NOMO-1 (cell line): ENCODE measurements at regions not wholly inside any gene's neighbourhood (a gene's known extent, or its start where the extent isn't known, plus 50 kb on each side); places are given as distances from the start of the nearest gene placed in this dataset.
"Not testable (repeated sequence)": the region's sequence is repeated elsewhere in the genome, so short reads cannot be mapped to it uniquely, and the experiment has no call there.

ENCODE experiments used
- DNase-seq, 2 experiments: peaks; one replicate each; lab custom pipeline; 2025; ENCODE audit not compliant: unreplicated experiment in 2 of 2; lab: John Stamatoyannopoulos, UW

DNA sequence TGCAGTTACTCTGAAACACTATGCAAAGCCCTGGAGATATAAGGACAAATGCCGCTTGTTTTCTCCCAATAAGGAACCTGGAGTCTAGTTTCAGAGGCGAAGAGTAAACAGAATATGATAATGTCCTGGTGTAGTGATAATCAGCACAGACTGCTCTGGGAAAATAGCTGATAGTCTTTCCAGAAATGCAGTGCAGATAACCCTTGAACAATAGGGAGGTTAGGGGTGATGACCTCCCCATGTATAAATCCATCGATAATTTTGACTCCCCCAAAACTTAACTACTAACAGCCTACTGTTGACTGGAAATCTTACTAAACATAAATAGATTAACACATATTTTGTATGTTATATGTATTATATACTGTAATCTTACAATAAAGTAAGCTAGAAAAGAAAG lies 1280.9 kb upstream of the TENM3 start:
- DNase-seq, result no peak

DNA sequence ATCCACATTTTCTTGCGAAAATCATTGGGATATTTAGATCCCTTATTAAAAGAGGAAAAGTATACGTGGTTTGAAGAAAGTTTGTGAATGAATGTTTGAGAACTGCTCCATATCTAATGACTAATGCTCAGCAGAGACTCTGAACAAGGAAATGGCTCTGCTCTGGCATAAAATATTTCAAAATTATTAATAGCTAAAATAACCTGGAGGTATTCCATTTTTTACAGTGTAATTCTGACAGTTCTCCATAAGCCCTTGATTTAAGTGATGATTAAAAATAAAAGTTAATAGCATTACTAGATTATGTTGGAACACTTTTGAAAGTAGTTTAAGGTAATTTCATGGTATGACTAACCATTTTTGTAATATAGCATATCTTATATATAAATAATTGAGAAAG lies 1276.9 kb upstream of the TENM3 start:
- DNase-seq, result no peak

DNA sequence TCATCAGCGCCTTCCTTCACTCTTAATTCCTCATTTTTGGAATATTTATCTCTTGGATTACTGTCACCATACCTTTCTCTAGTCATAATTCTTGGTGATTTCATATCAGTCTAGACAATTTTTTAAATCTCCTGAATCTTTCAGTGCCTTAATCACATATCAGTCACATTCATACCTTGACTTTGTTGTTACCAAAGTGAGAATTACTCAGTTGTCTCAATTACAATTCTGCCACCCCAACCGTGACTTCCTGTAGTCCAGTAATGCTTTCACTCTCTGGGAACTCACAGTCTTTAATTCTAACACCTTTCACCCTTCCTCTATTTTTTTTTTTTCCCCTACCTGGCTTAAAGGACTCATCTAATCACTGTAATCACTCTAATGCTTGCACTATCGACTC lies 1275.3 kb upstream of the TENM3 start:
- DNase-seq, result no peak

DNA sequence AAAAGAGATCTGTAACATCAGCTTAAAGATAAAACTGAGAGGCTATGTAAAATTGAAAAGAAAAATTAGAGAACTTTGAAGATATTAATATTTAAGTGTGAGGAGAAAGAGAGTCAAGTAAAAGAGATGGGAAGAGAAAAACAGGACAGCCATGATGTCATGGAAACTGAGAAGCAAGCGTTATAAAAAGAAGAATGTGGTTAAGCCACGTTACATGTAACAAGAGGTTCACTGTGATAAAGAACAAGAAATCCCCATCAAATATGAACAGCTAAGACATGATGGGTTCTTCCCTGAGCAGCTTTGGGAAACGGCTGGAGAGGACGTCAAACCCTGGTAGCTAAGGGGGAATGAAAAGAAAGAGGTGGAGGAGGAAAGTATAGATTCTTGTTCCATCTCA lies 1269.3 kb upstream of the TENM3 start:
- no peak for DNase-seq

DNA sequence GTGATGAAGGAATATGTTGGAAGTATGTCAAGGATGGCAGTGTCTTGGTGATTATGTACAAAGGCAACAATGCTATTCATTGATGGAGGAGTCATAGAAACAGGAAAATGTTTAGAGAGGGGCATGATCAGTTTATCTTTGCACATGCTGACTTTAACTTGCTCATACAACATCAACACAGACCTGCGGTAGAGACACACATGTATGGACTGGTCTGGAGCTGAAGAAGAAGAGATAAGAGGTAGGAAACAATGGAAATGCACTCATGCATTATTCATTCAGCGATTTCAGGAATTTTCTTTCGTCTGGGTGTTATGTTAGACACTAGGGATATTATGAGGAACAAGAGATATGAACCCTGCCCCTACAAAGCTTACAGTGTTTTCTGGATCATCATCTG lies 1252.3 kb upstream of the TENM3 start:
- no peak for DNase-seq

DNA sequence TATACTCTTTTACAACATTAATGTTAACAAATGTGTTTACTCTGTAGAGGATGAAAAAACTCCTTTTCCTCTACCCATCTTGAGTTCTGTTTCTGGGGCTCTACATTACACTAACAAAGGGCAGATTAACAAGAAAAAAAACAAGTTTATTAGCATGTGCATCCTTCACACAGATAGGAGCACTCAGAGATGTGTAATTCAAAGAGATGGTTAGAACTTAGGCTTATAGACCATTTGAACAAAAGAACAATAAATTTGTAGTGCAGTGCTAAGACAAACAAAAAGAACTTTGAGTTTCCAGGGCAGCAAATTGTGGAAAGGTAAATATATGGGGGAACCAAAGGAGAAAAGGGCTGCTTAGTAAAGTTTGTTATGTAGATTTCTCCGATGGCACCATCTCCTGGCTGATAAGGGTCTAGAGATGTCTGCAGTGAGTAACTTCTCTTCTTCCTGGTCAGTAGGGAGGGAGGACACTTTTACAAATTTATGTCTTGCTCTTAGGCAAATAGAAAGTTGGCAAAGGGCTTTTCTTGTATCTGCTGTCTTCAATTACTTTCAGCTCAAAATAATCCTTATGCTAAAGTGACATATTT lies 1249.9 kb upstream of the TENM3 start:
- DNase-seq, result no peak

DNA sequence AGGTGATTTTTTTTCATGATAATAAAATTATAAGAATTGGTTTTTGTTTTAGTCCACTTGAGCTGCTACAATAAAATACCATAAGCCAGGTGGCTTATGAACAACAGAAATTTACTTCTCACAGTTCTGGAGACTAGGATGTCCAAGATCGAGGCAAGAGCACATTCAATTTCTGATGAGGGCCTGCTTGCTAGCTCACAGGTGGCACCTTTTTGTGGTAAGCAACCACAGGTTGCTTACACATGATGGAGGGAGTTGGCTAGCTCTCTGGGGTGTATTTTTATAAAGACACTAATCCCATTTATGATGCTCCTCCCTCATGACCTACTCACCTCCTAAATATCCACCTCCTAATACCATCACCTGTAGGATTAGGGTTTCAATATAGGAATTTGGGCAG lies 1248.5 kb upstream of the TENM3 start:
- DNase-seq, result no peak

DNA sequence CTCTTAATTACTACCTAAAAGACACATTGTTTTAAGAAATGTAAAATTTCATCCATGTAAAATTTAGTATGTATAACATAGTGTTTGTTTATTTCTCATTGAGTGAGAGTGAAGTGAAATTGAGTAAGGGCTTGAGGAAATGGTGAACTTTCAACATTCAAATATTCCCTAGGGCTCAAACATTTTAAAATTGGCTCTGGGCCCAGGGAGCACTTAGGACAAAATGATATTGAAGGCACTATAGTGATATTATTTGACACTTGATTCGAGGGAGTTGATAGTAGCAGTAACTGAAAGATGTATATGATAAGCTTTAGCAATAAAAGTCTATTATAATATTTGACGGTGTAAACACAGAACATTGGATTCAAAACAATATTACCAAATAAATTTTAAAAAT lies 1244.0 kb upstream of the TENM3 start:
- DNase-seq, result no peak

DNA sequence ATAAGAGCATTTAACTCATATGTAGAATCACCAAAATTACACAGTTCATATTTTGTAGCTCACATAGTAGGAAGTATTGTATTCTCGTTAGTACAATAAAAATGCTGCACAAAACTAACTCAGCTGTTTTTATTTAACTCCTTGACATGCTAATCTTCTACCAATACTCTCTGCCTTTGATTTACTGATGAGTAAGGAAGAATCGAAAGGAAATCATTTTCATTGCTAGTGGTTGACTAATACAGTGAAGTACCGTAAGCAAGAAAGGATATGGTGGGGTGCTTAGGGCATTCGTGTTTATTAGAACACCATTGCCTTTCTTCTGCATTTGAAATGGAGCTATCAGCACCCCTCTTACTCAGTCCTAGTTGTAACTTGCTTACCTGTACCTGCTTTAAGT lies 1239.1 kb upstream of the TENM3 start:
- DNase-seq, result no peak

DNA sequence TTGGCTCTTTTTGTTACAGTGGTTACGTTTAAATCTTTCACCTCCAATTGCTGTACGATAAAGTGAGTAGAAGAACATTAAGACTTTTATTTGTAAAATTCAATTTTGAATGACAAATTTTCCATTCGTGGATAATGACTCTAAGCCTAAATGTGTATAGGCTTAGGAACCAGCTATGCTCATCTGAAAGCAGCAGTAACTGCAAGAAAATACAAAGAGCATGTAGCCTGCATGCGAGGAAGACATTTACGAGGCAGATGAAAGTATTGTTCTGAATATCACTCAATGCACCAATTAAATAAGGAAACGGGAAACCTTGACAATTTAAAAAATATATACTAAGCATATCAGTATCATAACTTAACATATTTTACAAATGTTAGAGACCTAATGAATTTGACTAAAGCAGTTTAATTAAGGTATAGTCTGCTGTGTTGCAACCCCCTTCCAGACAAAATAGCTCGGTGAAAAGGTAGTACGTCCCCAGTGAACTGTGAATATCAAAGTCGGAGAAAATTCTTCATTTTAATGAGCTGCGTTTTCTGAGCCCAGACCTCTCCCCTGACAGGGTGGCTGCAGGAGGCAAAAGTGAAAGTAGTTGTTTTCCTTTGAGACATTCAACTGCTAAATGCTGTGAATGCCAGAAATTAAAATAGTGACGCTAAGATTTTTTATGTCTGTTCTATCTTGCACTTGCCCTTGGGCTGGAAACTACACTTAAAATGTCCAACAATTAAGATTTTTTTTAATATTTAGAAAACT lies 1236.5 kb upstream of the TENM3 start:
- DNase-seq, result no peak

DNA sequence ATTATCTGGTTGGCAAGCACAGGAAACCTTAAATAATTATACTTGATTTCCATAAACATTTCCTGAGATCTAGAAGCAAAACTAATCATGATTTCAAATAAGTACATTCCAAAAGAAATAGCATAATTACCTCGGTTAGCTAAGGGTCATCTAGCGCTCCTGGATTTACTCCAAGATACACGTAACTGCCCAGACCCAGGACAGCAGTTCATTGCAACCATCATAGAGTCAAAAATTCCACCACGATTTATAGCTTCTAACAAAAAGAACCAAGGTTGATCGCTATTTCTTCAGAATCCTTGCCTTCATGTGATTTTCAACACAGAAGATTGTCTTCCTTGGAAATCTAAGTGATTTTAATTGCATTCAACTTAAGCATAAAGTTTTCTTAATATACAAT lies 1235.5 kb upstream of the TENM3 start:
- no peak for DNase-seq

DNA sequence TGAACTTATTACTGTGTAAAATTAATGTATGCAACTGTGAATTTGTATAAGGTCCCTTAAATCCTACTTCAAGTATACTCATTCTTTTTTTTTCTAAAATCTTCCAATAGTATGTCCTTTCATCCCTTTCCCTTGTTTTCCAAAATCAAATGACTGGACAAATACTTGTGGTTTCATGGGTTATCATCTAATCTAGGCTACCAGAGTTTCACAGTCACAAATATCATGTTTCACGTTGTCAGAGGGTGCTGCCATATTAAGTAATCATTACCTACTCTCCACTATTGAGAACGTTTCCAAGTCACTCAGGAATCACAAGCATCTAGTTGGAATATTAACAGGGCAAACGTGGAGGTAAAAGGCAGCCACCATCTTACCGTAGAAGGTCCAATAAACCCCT lies 1235.0 kb upstream of the TENM3 start:
- DNase-seq, result no peak

DNA sequence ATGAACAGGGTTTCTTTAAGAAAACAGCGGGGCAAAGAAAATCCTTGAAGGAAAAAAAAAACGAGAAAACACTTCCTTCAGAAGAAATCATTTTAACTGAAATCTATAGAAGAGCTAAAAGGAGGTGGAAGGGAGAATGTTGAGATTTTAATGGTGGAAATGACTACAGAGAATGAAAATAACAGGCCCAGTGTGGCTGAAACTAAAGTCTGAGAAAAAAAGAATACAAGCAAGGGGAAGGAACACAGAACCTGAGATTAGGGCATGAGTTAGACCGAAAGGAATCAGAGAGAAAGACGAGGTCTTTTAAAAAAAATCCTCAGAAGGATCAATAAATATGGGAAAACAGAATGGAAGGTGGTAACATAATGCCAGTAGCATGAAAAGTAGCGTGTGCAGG lies 1230.0 kb upstream of the TENM3 start:
- DNase-seq, result no peak

DNA sequence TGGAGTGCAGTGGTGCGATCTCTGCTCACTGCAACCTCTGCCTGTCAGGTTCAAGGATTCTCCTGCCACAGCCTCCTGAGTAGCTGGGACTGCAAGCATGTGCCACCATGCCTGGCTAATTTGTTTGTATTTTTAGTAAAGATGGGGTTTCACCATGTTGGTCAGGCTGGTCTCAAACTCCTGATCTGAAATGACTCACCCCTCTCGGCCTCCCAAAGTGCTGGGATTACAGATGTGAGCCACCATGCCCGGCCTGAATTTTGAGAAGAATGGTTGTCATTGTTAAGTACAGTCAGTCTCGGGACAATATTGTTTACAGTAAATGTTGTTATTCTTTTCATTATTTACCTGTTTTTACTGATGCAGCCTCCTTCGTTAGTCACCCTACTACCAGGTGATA lies 1226.2 kb upstream of the TENM3 start:
- DNase-seq, result no peak

DNA sequence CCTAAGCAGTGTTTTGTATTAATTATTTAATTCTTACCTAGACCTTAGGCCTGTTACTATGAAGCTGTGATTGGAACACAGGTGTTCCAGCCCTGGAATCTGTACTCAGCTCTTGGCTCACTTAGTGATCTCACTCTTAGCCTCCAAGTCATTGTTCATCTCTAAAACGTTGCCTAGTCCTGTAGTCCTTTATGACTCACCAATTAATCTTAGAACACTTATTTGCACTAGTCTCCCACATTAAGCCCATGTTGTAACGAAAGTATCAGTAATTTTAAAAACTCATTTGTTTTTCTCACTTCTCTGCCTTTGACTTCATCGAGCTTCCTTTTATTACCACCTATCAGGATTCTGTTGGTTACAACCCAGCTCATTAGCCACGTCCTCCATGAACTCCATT lies 1224.7 kb upstream of the TENM3 start:
- DNase-seq, result no peak

DNA sequence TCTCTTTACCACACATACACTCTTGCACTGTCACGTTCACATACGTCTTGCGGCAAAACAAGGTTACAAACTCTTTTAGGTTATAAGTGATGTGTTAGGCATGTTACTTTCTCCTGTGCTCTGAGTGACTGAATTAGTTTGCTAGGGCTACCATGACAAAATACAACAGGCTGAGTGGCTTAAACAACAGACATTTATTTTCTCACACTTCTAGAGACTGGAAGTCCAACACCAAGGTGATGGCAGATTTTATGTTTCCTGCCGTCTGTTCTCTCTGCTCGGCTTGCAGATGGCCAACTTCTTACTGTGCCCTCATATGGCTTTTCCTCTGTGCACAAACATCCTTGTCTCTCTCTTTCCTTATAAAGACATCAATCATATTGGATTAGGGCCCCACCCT lies 1224.3 kb upstream of the TENM3 start:
- no peak for DNase-seq

DNA sequence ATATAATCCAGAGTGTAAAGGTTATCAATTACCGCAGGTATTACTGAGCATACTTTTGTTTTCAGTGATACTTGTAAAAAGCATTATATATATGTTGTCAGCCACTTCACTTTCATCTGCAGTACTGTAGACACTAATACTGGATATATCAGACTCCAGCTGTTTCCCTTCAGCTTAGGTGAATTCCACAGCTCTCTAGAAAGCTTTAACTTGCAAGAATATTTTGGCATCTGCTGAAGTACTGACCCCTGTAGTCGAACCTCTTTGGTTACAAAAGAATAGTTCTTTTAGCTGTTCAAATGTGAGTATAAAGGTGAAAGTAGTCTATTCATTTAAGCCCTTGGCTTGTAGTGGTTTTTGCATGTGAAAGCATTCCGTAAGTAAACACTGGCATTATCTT lies 1222.7 kb upstream of the TENM3 start:
- DNase-seq, result no peak

DNA sequence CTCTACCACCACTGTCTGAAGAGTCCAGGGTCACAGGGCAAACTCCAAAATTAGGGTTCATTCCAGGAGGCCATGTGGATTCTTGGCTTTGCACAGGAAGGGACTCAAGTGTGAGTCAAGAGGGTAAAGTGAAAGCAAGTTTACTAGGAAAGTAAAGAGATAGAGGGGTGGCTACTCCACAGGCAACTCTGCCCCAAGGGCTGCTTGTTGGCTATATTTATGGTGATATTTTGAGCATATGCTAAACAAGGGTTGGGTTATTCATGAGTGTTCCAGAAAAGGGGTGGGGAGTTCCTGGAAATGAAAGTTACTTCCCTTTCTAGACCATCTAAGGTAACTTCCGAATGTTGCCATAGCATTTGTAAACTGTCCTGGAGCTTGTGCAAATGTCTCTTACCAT lies 1222.0 kb upstream of the TENM3 start:
- DNase-seq, result no peak

DNA sequence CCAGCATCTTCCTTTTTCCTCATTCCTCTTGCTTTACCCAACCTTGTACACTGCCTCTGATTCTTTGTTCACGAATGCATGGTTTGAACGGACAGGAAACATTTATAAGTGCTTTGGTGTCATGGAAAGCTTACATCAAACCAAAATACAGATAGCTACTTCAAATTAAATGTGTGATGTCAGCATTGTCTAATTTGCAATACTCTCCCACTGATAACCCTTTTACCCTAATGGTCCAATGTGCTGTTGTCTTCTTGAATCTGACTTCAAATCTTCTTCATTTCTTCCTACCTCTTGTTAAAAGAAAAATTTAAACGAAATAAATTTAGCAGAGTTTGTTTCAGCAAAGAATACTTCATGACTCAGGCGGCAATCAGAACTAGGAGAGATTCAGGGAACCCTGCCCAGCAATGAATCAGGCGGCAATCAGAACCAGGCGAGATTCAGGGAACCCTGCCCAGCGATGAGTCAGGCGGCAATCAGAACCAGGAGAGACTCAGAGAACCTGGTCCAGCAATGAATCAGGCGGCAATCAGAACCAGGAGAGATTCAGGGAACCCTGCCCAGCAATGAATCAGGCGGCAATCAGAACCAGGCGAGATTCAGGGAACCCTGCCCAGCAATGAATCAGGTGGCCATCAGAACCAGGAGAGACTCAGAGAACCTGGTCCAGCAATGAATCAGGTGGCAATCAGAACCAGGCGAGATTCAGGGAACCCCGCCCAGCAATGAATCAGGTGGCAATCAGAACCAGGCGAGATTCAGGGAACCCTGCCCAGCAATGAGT lies 1212.9 kb upstream of the TENM3 start:
- not testable (repeated sequence) for DNase-seq

DNA sequence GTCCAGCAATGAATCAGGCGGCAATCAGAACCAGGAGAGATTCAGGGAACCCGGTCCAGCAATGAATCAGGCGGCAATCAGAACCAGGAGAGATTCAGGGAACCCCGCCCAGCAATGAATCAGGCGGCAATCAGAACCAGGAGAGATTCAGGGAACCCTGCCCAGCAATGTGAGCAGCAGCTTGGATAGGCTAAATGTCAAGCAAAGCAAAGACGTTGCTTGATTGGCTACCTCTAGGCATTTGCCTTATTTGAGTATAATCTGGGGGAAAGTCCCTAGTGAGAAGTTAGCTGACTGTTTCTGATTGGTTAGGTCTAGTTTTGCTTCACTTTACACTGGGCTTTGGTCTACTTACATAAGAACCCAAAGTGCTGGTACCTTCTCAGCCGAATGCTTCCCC lies 1212.2 kb upstream of the TENM3 start:
- DNase-seq, result no peak

DNA sequence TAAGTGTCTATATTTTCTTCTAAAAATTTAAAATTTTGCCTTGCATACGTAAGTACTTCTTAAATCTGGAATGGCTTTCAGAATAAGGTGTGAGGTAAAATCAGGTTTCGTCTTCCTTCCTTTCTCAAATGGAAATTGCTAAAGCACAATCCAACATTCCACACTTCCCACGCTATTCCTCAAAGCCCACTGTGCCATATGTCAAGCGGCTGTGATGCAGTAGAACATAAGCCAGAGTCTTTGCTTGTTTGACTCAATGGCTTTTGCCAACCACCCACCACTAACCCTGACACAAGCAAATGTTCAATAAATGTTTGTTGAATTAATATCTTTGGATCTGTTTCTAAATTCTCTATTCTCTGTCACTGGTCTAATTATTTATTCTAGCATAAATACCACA lies 1199.7 kb upstream of the TENM3 start:
- DNase-seq, result no peak

DNA sequence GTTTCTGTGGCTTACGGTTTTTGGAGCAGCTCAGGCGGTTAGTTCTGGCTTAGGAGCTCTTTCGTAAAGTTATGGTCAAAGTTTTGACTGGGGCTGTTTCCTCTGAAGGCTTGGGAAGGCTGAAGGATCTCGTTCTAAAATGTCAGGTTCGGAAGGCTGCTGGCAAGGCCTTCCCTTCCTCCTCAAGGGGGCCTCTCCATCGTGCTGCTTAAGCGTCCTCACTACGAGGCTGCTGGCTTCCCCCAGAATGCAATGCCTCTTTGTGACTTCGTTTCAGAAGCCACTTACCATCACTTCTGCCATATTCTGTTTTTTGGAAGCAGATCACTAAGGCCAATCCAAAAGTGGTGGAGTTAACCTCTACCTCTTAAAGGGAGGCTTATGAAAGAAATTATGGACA lies 1196.4 kb upstream of the TENM3 start:
- DNase-seq, result no peak
